GM23248 (cell line): ENCODE measurements at regions not wholly inside any gene's neighbourhood (a gene's known extent, or its start where the extent isn't known, plus 50 kb on each side); places are given as distances from the start of the nearest gene placed in this dataset.

ENCODE experiments used
- EZH2 ChIP-seq: fragments of 200-600 bp; sonication (generic); IDR thresholded peaks from 2 replicates; pipeline ENCODE4 v1.6.1; 2018; ENCODE audit warnings: antibody characterized with exemption, mild to moderate bottlenecking; ENCODE audit not compliant: insufficient read depth, poor library complexity, severe bottlenecking
- EZH2phosphoT487 ChIP-seq: fragments of 200-600 bp; sonication (generic); IDR thresholded peaks from 2 replicates; pipeline ENCODE4 v1.6.1; 2018; ENCODE audit warnings: antibody characterized with exemption, moderate library complexity, mild to moderate bottlenecking, low read depth; ENCODE audit not compliant: insufficient read depth

GRCh38 chr4:156293657-156294297 lies 340.1 kb upstream of the CTSO start:
- TF ChIP-seq EZH2 (no peak), EZH2phosphoT487 (no peak)
